ENCODE measurements at regions not wholly inside any gene's neighbourhood (a gene's known extent, or its start where the extent isn't known, plus 50 kb on each side); places are given as distances from the start of the nearest gene placed in this dataset.

GRCh38 chr15:98230975-98231374 lies 270.5 kb downstream of the ARRDC4 start:
- Histone ChIP-seq H3K4me1 (ENCODE audit: control insufficient read depth in 3 of 3, insufficient read depth in 3 of 3, low read length in 3 of 3) (no peaks in the 10 kb centered on the region), H3K27ac (ENCODE audit: low read depth, low read length) (no peak overlapping the region), H3K4me3 (ENCODE audit: low read length in 3 of 3) (no peak overlapping the region), H3K9ac (ENCODE audit: low read depth in 1 of 3, low read length in 3 of 3) (no peak overlapping the region), H3K27me3 (ENCODE audit: control insufficient read depth in 3 of 3, insufficient read depth in 3 of 3, low read length in 3 of 3) (peaks cover 0 to 3% (median 0%) of the 10 kb centered on the region in 3 donors), H3K36me3 (ENCODE audit: control insufficient read depth in 3 of 3, insufficient read depth in 3 of 3, low read length in 3 of 3) (no peaks in the 10 kb centered on the region), H3K9me3 (ENCODE audit: control insufficient read depth in 3 of 3, low read length in 3 of 3) (no peaks in the 10 kb centered on the region)

- H3K27me3 ChIP-seq (ENCODE audit: control insufficient read depth in 3 of 3, insufficient read depth in 3 of 3, low read length in 3 of 3) = no peaks in the 10 kb centered on the region
- no peaks in the 10 kb centered on the region for H3K4me1 ChIP-seq (ENCODE audit: control insufficient read depth in 3 of 3, insufficient read depth in 3 of 3, low read length in 3 of 3)
- H3K4me3 ChIP-seq (ENCODE audit: low read length in 3 of 3) = no peak overlapping the region
- no peak overlapping the region for H3K27ac ChIP-seq (ENCODE audit: low read depth, low read length)
- H3K9ac ChIP-seq (ENCODE audit: low read depth in 1 of 3, low read length in 3 of 3) = no peak overlapping the region
- no peaks in the 10 kb centered on the region for H3K9me3 ChIP-seq (ENCODE audit: control insufficient read depth in 3 of 3, low read length in 3 of 3)
- no peaks in the 10 kb centered on the region for H3K36me3 ChIP-seq (ENCODE audit: control insufficient read depth in 3 of 3, insufficient read depth in 3 of 3, low read length in 3 of 3)
Measured at GRCh38 chr15:98231696-98232440, 271.4 kb downstream of the ARRDC4 start.

GRCh38 chr15:98232761-98233160 lies 272.3 kb downstream of the ARRDC4 start:
- Histone ChIP-seq H3K36me3 (ENCODE audit: control insufficient read depth in 3 of 3, insufficient read depth in 3 of 3, low read length in 3 of 3) (no peaks in the 10 kb centered on the region), H3K27ac (ENCODE audit: low read depth, low read length) (no peak overlapping the region), H3K9me3 (ENCODE audit: control insufficient read depth in 3 of 3, low read length in 3 of 3) (no peaks in the 10 kb centered on the region), H3K27me3 (ENCODE audit: control insufficient read depth in 3 of 3, insufficient read depth in 3 of 3, low read length in 3 of 3) (no peaks in the 10 kb centered on the region), H3K9ac (ENCODE audit: low read depth in 1 of 3, low read length in 3 of 3) (no peak overlapping the region), H3K4me3 (ENCODE audit: low read length in 3 of 3) (no peak overlapping the region), H3K4me1 (ENCODE audit: control insufficient read depth in 3 of 3, insufficient read depth in 3 of 3, low read length in 3 of 3) (no peaks in the 10 kb centered on the region)

- H3K36me3 ChIP-seq (ENCODE audit: control insufficient read depth in 3 of 3, insufficient read depth in 3 of 3, low read length in 3 of 3) = no peaks in the 10 kb centered on the region
- H3K9ac ChIP-seq (ENCODE audit: low read depth in 1 of 3, low read length in 3 of 3) = no peak overlapping the region
- H3K27ac ChIP-seq (ENCODE audit: low read depth, low read length) = no peak overlapping the region
- H3K9me3 ChIP-seq (ENCODE audit: control insufficient read depth in 3 of 3, low read length in 3 of 3) = no peaks in the 10 kb centered on the region
- H3K4me3 ChIP-seq (ENCODE audit: low read length in 3 of 3) = no peak overlapping the region
- no peaks in the 10 kb centered on the region for H3K4me1 ChIP-seq (ENCODE audit: control insufficient read depth in 3 of 3, insufficient read depth in 3 of 3, low read length in 3 of 3)
- H3K27me3 ChIP-seq (ENCODE audit: control insufficient read depth in 3 of 3, insufficient read depth in 3 of 3, low read length in 3 of 3) = no peaks in the 10 kb centered on the region
Measured at GRCh38 chr15:98233873-98234272, 273.4 kb downstream of the ARRDC4 start.

GRCh38 chr15:98240303-98240702 lies 279.8 kb downstream of the ARRDC4 start:
- Histone ChIP-seq H3K9ac (ENCODE audit: low read depth in 1 of 3, low read length in 3 of 3) (no peak overlapping the region), H3K4me3 (ENCODE audit: low read length in 3 of 3) (no peak overlapping the region), H3K36me3 (ENCODE audit: control insufficient read depth in 3 of 3, insufficient read depth in 3 of 3, low read length in 3 of 3) (no peaks in the 10 kb centered on the region)

GRCh38 chr15:98241032-98241554 lies 280.6 kb downstream of the ARRDC4 start:
- H3K9me3 ChIP-seq (ENCODE audit: control insufficient read depth in 3 of 3, low read length in 3 of 3) = no peaks in the 10 kb centered on the region
- H3K4me3 ChIP-seq (ENCODE audit: low read length in 3 of 3) = no peak overlapping the region
- H3K27me3 ChIP-seq (ENCODE audit: control insufficient read depth in 3 of 3, insufficient read depth in 3 of 3, low read length in 3 of 3) = no peaks in the 10 kb centered on the region
- H3K36me3 ChIP-seq (ENCODE audit: control insufficient read depth in 3 of 3, insufficient read depth in 3 of 3, low read length in 3 of 3) = no peaks in the 10 kb centered on the region
- H3K9ac ChIP-seq (ENCODE audit: low read depth in 1 of 3, low read length in 3 of 3) = no peak overlapping the region
- H3K4me1 ChIP-seq (ENCODE audit: control insufficient read depth in 3 of 3, insufficient read depth in 3 of 3, low read length in 3 of 3) = no peaks in the 10 kb centered on the region
- no peak overlapping the region for H3K27ac ChIP-seq (ENCODE audit: low read depth, low read length)

More at GRCh38 chr15:98240303-98240702, 279.8 kb downstream of the ARRDC4 start:
- H3K27me3 ChIP-seq (ENCODE audit: control insufficient read depth in 3 of 3, insufficient read depth in 3 of 3, low read length in 3 of 3) = no peaks in the 10 kb centered on the region
- H3K4me1 ChIP-seq (ENCODE audit: control insufficient read depth in 3 of 3, insufficient read depth in 3 of 3, low read length in 3 of 3) = no peaks in the 10 kb centered on the region
- no peak overlapping the region for H3K27ac ChIP-seq (ENCODE audit: low read depth, low read length)
- H3K9me3 ChIP-seq (ENCODE audit: control insufficient read depth in 3 of 3, low read length in 3 of 3) = no peaks in the 10 kb centered on the region

GRCh38 chr15:98257290-98257689 lies 296.8 kb downstream of the ARRDC4 start:
- Histone ChIP-seq H3K9me3 (ENCODE audit: control insufficient read depth in 3 of 3, low read length in 3 of 3) (peaks cover 0 to 3% (median 3%) of the 10 kb centered on the region in 3 donors), H3K4me1 (ENCODE audit: control insufficient read depth in 3 of 3, insufficient read depth in 3 of 3, low read length in 3 of 3) (no peaks in the 10 kb centered on the region), H3K9ac (ENCODE audit: low read depth in 1 of 3, low read length in 3 of 3) (no peak overlapping the region), H3K4me3 (ENCODE audit: low read length in 3 of 3) (no peak overlapping the region), H3K27ac (ENCODE audit: low read depth, low read length) (no peak overlapping the region), H3K36me3 (ENCODE audit: control insufficient read depth in 3 of 3, insufficient read depth in 3 of 3, low read length in 3 of 3) (no peaks in the 10 kb centered on the region), H3K27me3 (ENCODE audit: control insufficient read depth in 3 of 3, insufficient read depth in 3 of 3, low read length in 3 of 3) (no peaks in the 10 kb centered on the region)

GRCh38 chr15:98263787-98264186 lies 303.3 kb downstream of the ARRDC4 start:
- no peaks in the 10 kb centered on the region for H3K27me3 ChIP-seq (ENCODE audit: control insufficient read depth in 3 of 3, insufficient read depth in 3 of 3, low read length in 3 of 3)
- H3K4me3 ChIP-seq (ENCODE audit: low read length in 3 of 3) = no peak overlapping the region
- H3K9ac ChIP-seq (ENCODE audit: low read depth in 1 of 3, low read length in 3 of 3) = no peak overlapping the region
- H3K36me3 ChIP-seq (ENCODE audit: control insufficient read depth in 3 of 3, insufficient read depth in 3 of 3, low read length in 3 of 3) = no peaks in the 10 kb centered on the region
- H3K4me1 ChIP-seq (ENCODE audit: control insufficient read depth in 3 of 3, insufficient read depth in 3 of 3, low read length in 3 of 3) = no peaks in the 10 kb centered on the region
- no peak overlapping the region for H3K27ac ChIP-seq (ENCODE audit: low read depth, low read length)
- peaks cover 0 to 7% (median 6%) of the 10 kb centered on the region in 3 donors for H3K9me3 ChIP-seq (ENCODE audit: control insufficient read depth in 3 of 3, low read length in 3 of 3)

GRCh38 chr15:98266295-98266694 lies 305.8 kb downstream of the ARRDC4 start:
- Histone ChIP-seq H3K9me3 (ENCODE audit: control insufficient read depth in 3 of 3, low read length in 3 of 3) (peaks cover 0 to 5% (median 3%) of the 10 kb centered on the region in 3 donors), H3K27ac (ENCODE audit: low read depth, low read length) (no peak overlapping the region)

GRCh38 chr15:98268163-98268562 lies 307.7 kb downstream of the ARRDC4 start:
- Histone ChIP-seq H3K9me3 (ENCODE audit: control insufficient read depth in 3 of 3, low read length in 3 of 3) (peaks cover 0 to 5% (median 3%) of the 10 kb centered on the region in 3 donors), H3K4me1 (ENCODE audit: control insufficient read depth in 3 of 3, insufficient read depth in 3 of 3, low read length in 3 of 3) (no peaks in the 10 kb centered on the region), H3K27me3 (ENCODE audit: control insufficient read depth in 3 of 3, insufficient read depth in 3 of 3, low read length in 3 of 3) (no peaks in the 10 kb centered on the region), H3K27ac (ENCODE audit: low read depth, low read length) (no peak overlapping the region), H3K9ac (ENCODE audit: low read depth in 1 of 3, low read length in 3 of 3) (no peak overlapping the region), H3K4me3 (ENCODE audit: low read length in 3 of 3) (no peak overlapping the region), H3K36me3 (ENCODE audit: control insufficient read depth in 3 of 3, insufficient read depth in 3 of 3, low read length in 3 of 3) (no peaks in the 10 kb centered on the region)

More at GRCh38 chr15:98266295-98266694, 305.8 kb downstream of the ARRDC4 start:
- Histone ChIP-seq H3K4me1 (ENCODE audit: control insufficient read depth in 3 of 3, insufficient read depth in 3 of 3, low read length in 3 of 3) (no peaks in the 10 kb centered on the region), H3K27me3 (ENCODE audit: control insufficient read depth in 3 of 3, insufficient read depth in 3 of 3, low read length in 3 of 3) (no peaks in the 10 kb centered on the region), H3K36me3 (ENCODE audit: control insufficient read depth in 3 of 3, insufficient read depth in 3 of 3, low read length in 3 of 3) (no peaks in the 10 kb centered on the region), H3K9ac (ENCODE audit: low read depth in 1 of 3, low read length in 3 of 3) (no peak overlapping the region), H3K4me3 (ENCODE audit: low read length in 3 of 3) (no peak overlapping the region)
